ENCODE measurements at regions not wholly inside any gene's neighbourhood (a gene's known extent, or its start where the extent isn't known, plus 50 kb on each side); places are given as distances from the start of the nearest gene placed in this dataset.

- Histone ChIP-seq H3K4me3 (replicated peaks; ENCODE audit: insufficient read depth, low read length) (no peak overlapping the region), H3K27ac (replicated peaks) (no peak overlapping the region), H3K27me3 (ENCODE audit: insufficient read depth, poor library complexity, severe bottlenecking) (no peaks in the 10 kb centered on the region)
- DNase-seq (ENCODE audit: low read depth in 1 of 2, low spot score in 1 of 2), result no peak
- TF ChIP-seq, protein P1, sequence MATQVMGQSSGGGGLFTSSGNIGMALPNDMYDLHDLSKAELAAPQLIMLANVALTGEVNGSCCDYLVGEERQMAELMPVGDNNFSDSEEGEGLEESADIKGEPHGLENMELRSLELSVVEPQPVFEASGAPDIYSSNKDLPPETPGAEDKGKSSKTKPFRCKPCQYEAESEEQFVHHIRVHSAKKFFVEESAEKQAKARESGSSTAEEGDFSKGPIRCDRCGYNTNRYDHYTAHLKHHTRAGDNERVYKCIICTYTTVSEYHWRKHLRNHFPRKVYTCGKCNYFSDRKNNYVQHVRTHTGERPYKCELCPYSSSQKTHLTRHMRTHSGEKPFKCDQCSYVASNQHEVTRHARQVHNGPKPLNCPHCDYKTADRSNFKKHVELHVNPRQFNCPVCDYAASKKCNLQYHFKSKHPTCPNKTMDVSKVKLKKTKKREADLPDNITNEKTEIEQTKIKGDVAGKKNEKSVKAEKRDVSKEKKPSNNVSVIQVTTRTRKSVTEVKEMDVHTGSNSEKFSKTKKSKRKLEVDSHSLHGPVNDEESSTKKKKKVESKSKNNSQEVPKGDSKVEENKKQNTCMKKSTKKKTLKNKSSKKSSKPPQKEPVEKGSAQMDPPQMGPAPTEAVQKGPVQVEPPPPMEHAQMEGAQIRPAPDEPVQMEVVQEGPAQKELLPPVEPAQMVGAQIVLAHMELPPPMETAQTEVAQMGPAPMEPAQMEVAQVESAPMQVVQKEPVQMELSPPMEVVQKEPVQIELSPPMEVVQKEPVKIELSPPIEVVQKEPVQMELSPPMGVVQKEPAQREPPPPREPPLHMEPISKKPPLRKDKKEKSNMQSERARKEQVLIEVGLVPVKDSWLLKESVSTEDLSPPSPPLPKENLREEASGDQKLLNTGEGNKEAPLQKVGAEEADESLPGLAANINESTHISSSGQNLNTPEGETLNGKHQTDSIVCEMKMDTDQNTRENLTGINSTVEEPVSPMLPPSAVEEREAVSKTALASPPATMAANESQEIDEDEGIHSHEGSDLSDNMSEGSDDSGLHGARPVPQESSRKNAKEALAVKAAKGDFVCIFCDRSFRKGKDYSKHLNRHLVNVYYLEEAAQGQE (IDR thresholded peaks at IDR 0.05; ENCODE audit: insufficient replicate concordance, low read depth), result no peak
- TF ChIP-seq CTCF (IDR thresholded peaks at IDR 0.05; ENCODE audit: insufficient read depth, low read length), result no peak
- TF ChIP-seq POLR2AphosphoS5 (IDR thresholded peaks at IDR 0.05; ENCODE audit: low read depth), result no peak
- TF ChIP-seq GABPA (IDR thresholded peaks at IDR 0.05; ENCODE audit: low read depth), result no peak
- no peak for TF ChIP-seq SPI1 (IDR thresholded peaks at IDR 0.05; ENCODE audit: borderline replicate concordance, low read depth)
These were observed 76.0 kb upstream of the HSPA9 start for GRCh38 chr5:138651058-138651766.

DNA sequence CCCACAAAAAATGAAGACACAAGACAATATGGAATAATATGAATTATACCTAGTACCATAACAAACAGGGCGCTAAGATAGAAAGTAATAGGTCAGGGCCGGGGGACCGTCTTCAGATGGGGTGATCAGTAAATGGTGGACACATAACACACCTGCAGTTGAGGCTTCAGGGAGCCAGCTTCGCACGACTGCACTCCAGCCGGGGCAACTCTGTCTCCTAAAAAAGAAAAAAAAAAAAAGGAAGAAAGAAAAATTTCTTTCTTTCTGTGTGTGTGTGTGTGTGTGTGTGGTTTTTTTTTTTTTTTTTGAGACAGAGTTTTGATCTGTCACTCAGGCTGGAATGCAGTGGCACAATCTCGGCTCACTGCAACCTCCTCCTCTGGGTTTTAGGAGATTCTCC, 75.0 kb upstream of the HSPA9 start:
- no peaks in the 10 kb centered on the region for H3K27me3 ChIP-seq (ENCODE audit: insufficient read depth, poor library complexity, severe bottlenecking)
- TF ChIP-seq CTCF (IDR thresholded peaks at IDR 0.05; ENCODE audit: insufficient read depth, low read length), result no peak
- TF ChIP-seq, protein P1 (IDR thresholded peaks at IDR 0.05; ENCODE audit: insufficient replicate concordance, low read depth), result no peak
- no peak for TF ChIP-seq SPI1 (IDR thresholded peaks at IDR 0.05; ENCODE audit: borderline replicate concordance, low read depth)
- TF ChIP-seq GABPA (IDR thresholded peaks at IDR 0.05; ENCODE audit: low read depth), result no peak
- TF ChIP-seq POLR2AphosphoS5 (IDR thresholded peaks at IDR 0.05; ENCODE audit: low read depth), result no peak
- no peak overlapping the region for H3K4me3 ChIP-seq (replicated peaks; ENCODE audit: insufficient read depth, low read length)
- H3K27ac ChIP-seq (replicated peaks), result no peak overlapping the region
- no peak for DNase-seq (ENCODE audit: low read depth in 1 of 2, low spot score in 1 of 2)

DNA sequence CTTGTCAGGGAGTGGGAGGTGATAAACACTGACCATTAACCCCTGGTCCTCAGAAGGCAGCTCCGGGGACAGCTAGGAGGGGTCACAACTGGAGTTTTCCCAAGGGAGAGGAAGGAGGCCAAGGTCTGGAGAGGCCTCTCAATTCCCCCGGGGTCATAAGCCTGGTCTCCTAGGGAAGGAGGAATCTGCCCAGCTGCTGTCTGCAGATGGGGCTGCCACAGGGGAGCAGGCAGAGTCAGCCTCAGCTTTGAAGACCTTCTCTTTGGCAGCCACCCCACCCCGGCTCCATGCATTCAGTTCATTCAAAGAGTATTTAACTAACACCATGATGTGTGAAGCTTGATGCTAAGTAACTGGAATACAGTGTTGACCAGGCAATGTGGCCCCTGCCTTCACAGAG, 74.6 kb upstream of the HSPA9 start:
- Histone ChIP-seq H3K27ac (replicated peaks) (no peak overlapping the region), H3K27me3 (ENCODE audit: insufficient read depth, poor library complexity, severe bottlenecking) (no peaks in the 10 kb centered on the region), H3K4me3 (replicated peaks; ENCODE audit: insufficient read depth, low read length) (no peak overlapping the region)
- TF ChIP-seq SPI1 (IDR thresholded peaks at IDR 0.05; ENCODE audit: borderline replicate concordance, low read depth), result no peak
- TF ChIP-seq POLR2AphosphoS5 (IDR thresholded peaks at IDR 0.05; ENCODE audit: low read depth), result no peak
- no peak for DNase-seq (ENCODE audit: low read depth in 1 of 2, low spot score in 1 of 2)

- DNase-seq (ENCODE audit: low read depth in 1 of 2, low spot score in 1 of 2), result no peak
- Histone ChIP-seq H3K27ac (replicated peaks) (no peak overlapping the region), H3K4me3 (replicated peaks; ENCODE audit: insufficient read depth, low read length) (no peak overlapping the region), H3K27me3 (ENCODE audit: insufficient read depth, poor library complexity, severe bottlenecking) (no peaks in the 10 kb centered on the region)
- no peak for TF ChIP-seq POLR2AphosphoS5 (IDR thresholded peaks at IDR 0.05; ENCODE audit: low read depth)
- TF ChIP-seq, protein P1 (IDR thresholded peaks at IDR 0.05; ENCODE audit: insufficient replicate concordance, low read depth), result no peak
- TF ChIP-seq CTCF (IDR thresholded peaks at IDR 0.05; ENCODE audit: insufficient read depth, low read length), result no peak
- no peak for TF ChIP-seq GABPA (IDR thresholded peaks at IDR 0.05; ENCODE audit: low read depth)
- TF ChIP-seq SPI1 (IDR thresholded peaks at IDR 0.05; ENCODE audit: borderline replicate concordance, low read depth), result no peak
These were observed 74.1 kb upstream of the HSPA9 start for GRCh38 chr5:138649316-138649720.

All from HL-60 (cell line).